GM18498 (cell line): ENCODE measurements at regions not wholly inside any gene's neighbourhood (a gene's known extent, or its start where the extent isn't known, plus 50 kb on each side); places are given as distances from the start of the nearest gene placed in this dataset.
A peak's percentile ranks its signal among the peaks of the same experiment; 100 is the strongest.
"Not testable (repeated sequence)": the region's sequence is repeated elsewhere in the genome, so short reads cannot be mapped to it uniquely, and the experiment has no call there.

Experiments used
- ATAC-seq: cut with Tn5 transposase; IDR thresholded peaks from one replicate; pipeline ENCODE4 v1.9.1; 2021; ENCODE audit warnings: mild to moderate bottlenecking, moderate library complexity; ENCODE audit not compliant: unreplicated experiment

DNA sequence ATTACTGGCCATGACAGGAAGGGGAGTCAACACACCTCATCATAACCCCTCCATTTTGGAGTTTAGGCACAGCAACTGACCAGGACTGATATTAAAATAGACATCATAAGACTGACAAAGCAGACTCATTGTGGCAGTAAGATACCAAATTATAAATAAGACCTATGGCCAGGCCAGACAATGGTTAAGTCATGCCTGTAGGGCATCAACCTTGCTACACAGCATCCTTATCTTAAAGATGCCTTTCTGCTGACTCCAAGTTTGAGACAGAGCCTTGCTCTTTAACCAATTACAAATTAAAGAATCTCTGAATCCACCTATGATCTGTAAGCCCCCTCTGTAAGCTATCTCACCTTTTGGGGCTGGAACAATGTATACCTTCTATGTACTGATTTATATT lies 65.5 kb downstream of the VCX2 start:
- ATAC-seq = no peak

DNA sequence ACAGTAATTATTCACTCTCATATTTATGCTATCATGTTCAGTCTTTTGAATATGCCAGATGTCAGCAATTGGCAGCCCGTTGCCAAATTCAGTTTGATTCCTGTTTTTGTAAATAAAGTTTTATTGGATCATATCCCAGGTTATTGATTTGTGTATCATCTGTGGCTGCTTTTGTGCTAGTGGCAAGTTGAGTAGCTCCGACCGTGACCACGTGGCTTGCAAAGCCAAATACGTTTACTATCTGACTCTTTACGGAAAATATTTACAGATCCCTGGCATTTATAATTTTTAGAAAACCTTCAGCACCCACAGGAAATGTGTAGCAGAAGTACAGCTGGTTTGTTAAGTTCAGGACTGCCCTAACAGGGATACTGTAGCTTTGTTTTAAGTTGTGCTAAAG lies 67.4 kb downstream of the VCX2 start:
- ATAC-seq = no peak

DNA sequence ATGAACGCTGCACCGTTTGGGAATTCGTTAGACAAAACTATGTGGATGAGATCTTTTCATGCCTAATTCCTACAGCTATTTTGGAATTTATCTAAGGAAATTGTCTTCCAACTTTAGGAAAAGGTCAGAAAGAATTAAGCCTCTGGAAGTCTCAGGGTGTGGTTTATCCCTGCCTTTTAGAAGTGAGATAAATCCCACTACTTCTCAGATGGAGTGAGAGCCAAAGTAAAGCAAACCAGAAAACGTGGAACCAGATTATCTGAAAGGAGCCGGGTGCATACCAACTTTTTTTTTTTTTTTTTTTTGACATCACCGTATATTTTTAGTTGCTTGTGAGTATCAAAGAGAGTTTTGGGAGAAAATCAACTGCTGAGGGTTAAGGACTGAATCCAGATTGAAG lies 79.6 kb downstream of the VCX2 start:
- no peak for ATAC-seq

GRCh38 chrX:8090906-8091305 lies 80.2 kb downstream of the VCX2 start:
- ATAC-seq = no peak

DNA sequence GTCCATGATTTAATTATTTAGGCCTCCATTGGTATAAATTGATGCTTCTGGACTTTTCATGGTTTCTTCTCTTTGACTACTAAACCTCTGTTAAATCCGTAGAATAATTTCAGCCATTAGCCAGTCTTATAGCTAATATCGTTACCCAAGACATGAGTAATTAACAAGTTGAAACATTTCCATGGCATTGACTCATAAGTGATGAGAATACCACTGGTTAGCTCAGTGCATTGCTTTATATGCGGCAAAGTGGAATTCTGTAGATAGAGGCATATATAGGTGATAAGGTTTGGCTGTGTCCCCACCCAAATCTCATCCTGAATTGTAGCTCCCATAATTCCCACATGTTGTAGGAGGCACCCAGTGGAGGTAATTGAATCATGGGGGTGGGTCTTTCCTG lies 80.6 kb downstream of the VCX2 start:
- ATAC-seq = no peak

GRCh38 chrX:8089141-8089540 lies 81.9 kb downstream of the VCX2 start:
- ATAC-seq = no peak

GRCh38 chrX:8084006-8084405 lies 87.1 kb downstream of the VCX2 start:
- ATAC-seq = no peak

GRCh38 chrX:8083286-8083685 lies 87.8 kb downstream of the VCX2 start:
- ATAC-seq = no peak

DNA sequence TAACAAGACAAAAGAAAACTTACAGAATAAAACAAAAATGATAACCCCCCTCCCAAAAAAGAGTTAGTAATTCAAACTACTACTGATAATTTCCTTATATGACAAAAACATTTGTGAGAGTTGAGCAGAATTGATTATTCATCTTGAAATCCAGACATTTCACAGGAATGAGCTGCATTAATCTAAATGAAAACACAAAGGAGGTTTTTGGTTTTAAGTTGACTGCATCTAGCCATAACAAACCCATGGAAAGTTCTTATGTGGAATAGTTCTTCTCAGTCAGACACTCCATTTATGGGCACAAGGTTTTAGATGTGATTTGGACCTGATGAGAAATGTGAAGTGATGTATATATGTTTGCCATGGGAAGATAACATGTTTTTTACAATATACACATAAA lies 95.4 kb downstream of the VCX2 start:
- no peak for ATAC-seq

DNA sequence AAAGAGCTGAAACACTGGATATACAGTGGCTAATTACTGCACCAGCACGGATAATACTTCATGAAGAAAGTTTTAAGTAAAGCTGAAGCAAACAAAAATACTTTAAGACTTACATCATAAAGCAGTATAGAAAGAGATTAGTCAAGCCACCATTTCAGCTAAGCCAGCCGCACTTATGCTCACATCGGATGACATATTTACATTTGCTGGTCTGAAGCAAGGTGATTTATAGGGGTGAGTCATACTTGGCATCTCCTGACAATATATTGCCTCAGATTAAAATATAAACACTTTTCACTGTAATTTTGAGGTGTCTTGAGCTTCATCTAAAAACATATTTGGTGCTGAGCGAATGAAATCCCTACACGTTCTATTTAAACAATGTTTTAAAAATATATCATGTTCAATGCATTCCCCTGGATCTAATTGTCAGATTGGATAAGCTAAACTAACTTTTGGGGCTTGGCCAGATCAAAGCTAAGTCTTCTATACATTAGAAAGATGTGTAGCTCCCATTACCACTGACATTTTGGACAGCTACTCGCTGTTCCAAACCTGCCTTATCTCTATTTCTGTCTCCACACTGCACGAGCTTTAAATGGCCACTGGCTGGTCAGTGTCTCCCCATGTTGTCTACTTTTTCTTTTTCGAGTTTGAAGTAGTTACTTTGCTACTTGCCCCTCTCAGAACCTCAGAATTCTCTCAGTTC lies 103.2 kb downstream of the VCX2 start:
- ATAC-seq = no peak

DNA sequence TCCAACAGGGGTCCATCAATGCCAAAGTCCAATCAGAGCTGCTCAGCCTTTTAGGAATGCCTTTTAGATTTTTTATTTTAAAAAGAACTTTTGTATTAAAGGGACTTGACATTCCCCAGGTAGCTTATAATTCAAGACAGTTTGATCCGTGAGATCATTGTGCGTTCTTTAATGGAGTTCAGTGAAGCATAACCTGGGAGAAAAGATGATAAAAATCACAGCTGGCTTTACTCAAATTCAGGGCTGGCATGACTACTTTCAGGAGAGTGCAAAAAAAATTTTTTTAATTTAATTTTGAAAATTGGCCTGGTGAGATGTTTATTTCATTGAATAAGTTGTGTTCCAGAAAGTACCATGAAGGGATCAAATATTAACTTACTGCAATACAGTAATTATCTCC lies 118.2 kb downstream of the VCX2 start:
- no peak for ATAC-seq

- no peak for ATAC-seq
Observed at GRCh38 chrX:8049827-8050226, 121.2 kb downstream of the VCX2 start.

- ATAC-seq = no peak
Observed at GRCh38 chrX:8048466-8048865, 121.3 kb upstream of the PNPLA4 start.

GRCh38 chrX:8044947-8045346 lies 117.7 kb upstream of the PNPLA4 start:
- ATAC-seq = no peak

DNA sequence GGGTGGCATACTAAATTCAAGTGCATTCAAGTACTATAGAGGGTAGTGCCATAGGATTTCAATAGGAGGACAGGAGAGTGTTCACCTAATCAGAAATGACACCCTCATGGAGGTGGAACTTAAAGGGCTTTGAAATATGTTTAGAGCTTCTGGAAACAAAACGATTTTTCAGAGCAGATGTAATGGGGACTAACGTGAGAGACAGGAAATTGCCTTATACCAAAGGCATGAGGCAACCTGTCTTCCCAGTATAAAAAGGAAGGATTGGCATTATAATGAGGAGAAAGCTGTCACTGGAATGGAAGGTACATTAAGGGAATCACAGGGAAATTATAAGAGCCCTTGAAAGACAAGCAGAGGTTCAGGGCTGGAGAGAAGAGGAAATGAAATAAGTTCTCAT lies 116.3 kb upstream of the PNPLA4 start:
- ATAC-seq = no peak

DNA sequence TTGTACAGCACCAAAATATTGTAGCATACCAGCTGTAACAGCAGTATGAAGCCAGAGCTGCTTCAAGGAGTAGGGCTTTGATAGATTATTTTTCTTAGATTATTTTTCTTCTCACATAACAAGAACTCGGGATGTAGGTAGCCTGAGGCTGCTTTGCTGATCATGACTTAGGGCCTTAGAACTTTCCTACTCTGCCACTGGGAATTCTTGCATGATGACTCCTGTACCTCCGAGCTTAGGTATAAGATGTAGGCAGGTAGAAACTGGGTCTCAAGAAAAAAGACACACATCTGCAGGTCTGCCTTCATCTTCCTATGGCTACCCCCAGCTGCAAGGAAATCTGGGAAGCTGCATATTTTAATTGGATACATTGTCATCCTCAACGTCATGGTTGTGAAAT lies 115.9 kb upstream of the PNPLA4 start:
- ATAC-seq = no peak

DNA sequence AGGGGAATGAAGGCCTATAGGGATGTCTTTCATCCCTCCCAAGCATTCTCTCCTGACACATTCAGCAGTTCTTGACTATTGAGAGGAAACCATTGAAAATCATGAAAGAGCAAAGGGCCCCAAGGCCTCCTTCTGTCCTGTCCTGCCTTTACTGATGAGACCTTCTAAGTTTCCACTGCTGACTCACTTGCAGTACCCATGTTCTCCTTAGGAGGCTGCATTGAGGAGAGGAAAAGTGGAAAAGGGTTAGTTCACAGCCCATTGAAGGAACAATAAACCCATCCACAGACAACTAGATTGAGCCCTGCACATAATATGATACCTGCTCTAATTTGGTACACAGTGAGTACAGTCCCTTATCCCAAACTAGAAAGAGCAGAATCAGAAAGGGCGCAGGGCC lies 115.1 kb upstream of the PNPLA4 start:
- no peak for ATAC-seq

GRCh38 chrX:8039711-8040110 lies 112.5 kb upstream of the PNPLA4 start:
- not testable (repeated sequence) for ATAC-seq

DNA sequence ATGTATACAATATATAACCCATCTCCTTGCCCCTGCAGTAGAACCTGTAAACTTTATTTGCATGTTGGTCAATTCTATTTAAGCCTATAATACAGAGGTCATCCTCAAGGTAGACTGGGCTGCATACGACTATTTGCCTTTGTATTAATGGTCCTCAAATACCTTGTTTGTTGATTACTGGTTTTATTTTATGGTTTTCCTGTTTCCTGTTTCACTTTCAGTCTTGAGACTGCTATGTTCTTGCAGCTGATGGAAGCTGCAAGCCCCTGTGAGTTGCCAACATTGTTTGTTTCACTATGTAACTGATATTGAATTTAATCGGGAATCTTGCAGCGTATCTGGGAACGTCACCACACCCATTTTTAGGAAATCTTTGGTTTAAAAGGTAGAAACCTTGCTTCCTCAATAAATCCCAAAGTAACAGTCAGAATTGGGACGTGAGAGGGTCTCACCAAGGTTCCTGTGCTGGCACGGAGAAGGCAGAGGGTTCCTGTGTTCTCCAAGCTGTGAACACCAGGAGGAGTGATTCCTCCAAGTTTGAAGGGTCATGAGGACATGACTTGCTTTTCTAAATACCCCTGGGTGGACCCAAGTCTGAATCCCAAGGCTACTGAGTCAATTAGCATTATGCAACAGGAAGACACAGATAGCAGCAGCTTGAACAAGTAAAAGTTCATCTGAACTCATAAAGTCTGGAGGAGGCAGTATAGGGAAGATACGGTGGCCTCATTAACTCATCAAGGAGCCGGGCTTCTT lies 110.6 kb upstream of the PNPLA4 start:
- peak; percentile 51 for ATAC-seq

GRCh38 chrX:8036914-8037313 lies 109.7 kb upstream of the PNPLA4 start:
- ATAC-seq = no peak

GRCh38 chrX:8034058-8034457 lies 106.8 kb upstream of the PNPLA4 start:
- ATAC-seq = no peak

DNA sequence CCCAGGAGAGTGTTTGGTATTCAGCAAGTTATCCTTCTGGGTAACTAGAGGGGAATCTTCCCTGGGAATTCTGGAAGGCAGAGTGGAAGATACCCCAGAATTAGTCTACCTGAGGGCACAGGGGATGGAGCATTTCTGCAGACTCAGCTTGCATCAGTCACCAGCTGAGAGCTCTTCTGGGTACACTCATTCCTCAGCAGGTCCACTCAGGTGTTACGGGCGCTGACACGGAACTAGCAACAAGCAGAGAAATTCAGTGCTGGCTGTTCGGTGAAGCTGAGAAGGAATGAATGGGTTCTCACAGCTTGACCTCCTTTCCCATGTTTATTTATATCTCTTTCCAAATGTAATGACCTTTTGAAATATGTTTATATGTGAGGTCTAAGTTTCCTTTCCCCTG lies 106.0 kb upstream of the PNPLA4 start:
- no peak for ATAC-seq

- ATAC-seq = no peak
Observed at GRCh38 chrX:8030361-8030760, 103.1 kb upstream of the PNPLA4 start.
